Thyroid gland (tissue), 4 donors: ENCODE measurements at regions not wholly inside any gene's neighbourhood (a gene's known extent, or its start where the extent isn't known, plus 50 kb on each side); places are given as distances from the start of the nearest gene placed in this dataset.
"Not testable (repeated sequence)": the region's sequence is repeated elsewhere in the genome, so short reads cannot be mapped to it uniquely, and the experiment has no call there.

Experiments
- DNase-seq, 2 donors: peaks; one replicate each; pipeline ENCODE4 v3.0.0-alpha.2; 2019
- H3K27ac ChIP-seq, 3 donors: fragments of 200-600 bp; sonication (generic); 1 replicate in 2 of 3; 2 replicates in 1 of 3; pipeline ENCODE4 v1.5.1; 2016 to 2019; ENCODE audit warnings: mild to moderate bottlenecking in 1 of 3, moderate library complexity in 1 of 3
- H3K27me3 ChIP-seq: fragments of 200-600 bp; sonication (generic); one replicate; pipeline ENCODE4 v1.5.1; 2019
- H3K36me3 ChIP-seq, 2 donors: fragments of 200-600 bp; sonication (generic); one replicate each; pipeline ENCODE4 v1.5.1; 2016 to 2019
- H3K4me1 ChIP-seq, 2 donors: fragments of 200-600 bp; sonication (generic); one replicate each; pipeline ENCODE4 v1.5.1; 2017 to 2019
- H3K4me3 ChIP-seq, 3 donors: fragments of 200-600 bp; sonication (generic); replicated peaks in 1 of 3; 1 replicate in 2 of 3; 2 replicates in 1 of 3; pipeline ENCODE4 v1.5.1; 2016; ENCODE audit warnings: mild to moderate bottlenecking in 1 of 3
- H3K9me3 ChIP-seq: fragments of 200-600 bp; sonication (generic); one replicate; pipeline ENCODE4 v1.5.1; 2017
- CTCF ChIP-seq, 6 experiments: fragments of 200-600 bp in 3 of 6; fragments of 450-650 bp in 3 of 6; sonication (generic) in 3 of 6; IDR thresholded peaks; one replicate each; pipeline ENCODE4 v1.5.1; 2016 to 2019; ENCODE audit warnings: antibody characterized with exemption in 6 of 6, mild to moderate bottlenecking in 2 of 6, inconsistent platforms in 1 of 6, moderate library complexity in 1 of 6
- POLR2A ChIP-seq, 2 donors: fragments of 450-650 bp; IDR thresholded peaks; one replicate each; pipeline ENCODE4 v1.6.1; 2017; ENCODE audit warnings: antibody characterized with exemption in 2 of 2, mild to moderate bottlenecking in 2 of 2, moderate library complexity in 1 of 2
- WGBS, 2 donors: methylation state at CpG; one replicate each; pipeline ENCODE4 v1.1.5; 2017; 5-methylcytosine and 5-hydroxymethylcytosine counted together
- intact Hi-C: fragments of 100-400 bp; cut with DNase I; formaldehyde crosslinking; loops from one replicate; pipeline ENCODE4 v1.15.1; 2023

DNA sequence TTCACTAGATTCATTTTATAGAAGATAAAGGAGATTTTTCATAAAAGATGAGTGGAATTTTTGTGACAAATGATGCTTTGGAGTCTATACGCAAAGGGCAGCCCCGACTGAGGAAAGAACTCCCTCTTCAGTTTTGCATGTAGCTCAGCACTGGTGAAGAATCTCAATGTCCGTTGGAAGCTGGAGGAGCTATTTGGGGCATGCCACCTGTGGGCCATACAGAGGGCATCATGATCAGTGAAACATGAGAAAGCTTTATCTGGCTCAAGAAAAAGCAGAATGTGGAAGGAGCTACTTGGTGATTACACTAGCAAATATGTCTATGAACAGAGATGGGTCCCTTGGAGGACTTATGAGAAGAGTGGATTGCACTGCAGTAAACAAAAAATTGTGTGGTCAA, 1359.3 kb downstream of the REEP3 start:
- intact Hi-C loops: no loop called here
- no peak overlapping the region for H3K4me3 ChIP-seq
- H3K36me3 ChIP-seq: no peaks in the 10 kb centered on the region
- no peak overlapping the region for H3K27ac ChIP-seq
- no peaks in the 10 kb centered on the region for H3K9me3 ChIP-seq
- TF ChIP-seq POLR2A (IDR thresholded peaks at IDR 0.05) (no peak), CTCF (IDR thresholded peaks at IDR 0.05) (no peak)
- WGBS, 2 donors: 65 to 73% methylated on average over 3 of the region's 3 CpGs
- no peak for DNase-seq
- no peaks in the 10 kb centered on the region for H3K4me1 ChIP-seq
- no peaks in the 10 kb centered on the region for H3K27me3 ChIP-seq

GRCh38 chr10:64881257-64881656, 1360.1 kb downstream of the REEP3 start:
- Histone ChIP-seq H3K4me3 (no peak overlapping the region), H3K27ac (no peak overlapping the region), H3K9me3 (no peaks in the 10 kb centered on the region), H3K4me1 (no peaks in the 10 kb centered on the region), H3K27me3 (no peaks in the 10 kb centered on the region), H3K36me3 (no peaks in the 10 kb centered on the region)
- intact Hi-C loops: no loop called here
- no peak for DNase-seq
- TF ChIP-seq POLR2A (IDR thresholded peaks at IDR 0.05) (no peak), CTCF (IDR thresholded peaks at IDR 0.05) (no peak)

- DNase-seq: no peak
- TF ChIP-seq POLR2A (IDR thresholded peaks at IDR 0.05) (no peak), CTCF (IDR thresholded peaks at IDR 0.05) (no peak)
- no peak overlapping the region for H3K27ac ChIP-seq
- no peak overlapping the region for H3K4me3 ChIP-seq
- H3K9me3 ChIP-seq: no peaks in the 10 kb centered on the region
- no peaks in the 10 kb centered on the region for H3K4me1 ChIP-seq
- no peaks in the 10 kb centered on the region for H3K36me3 ChIP-seq
- intact Hi-C loops: no loop called here
- H3K27me3 ChIP-seq: no peaks in the 10 kb centered on the region
- 84 to 90% methylated on average over 1 of the region's 1 CpG for WGBS, 2 donors
Measured at GRCh38 chr10:64896582-64896981, 1375.4 kb downstream of the REEP3 start.

DNA sequence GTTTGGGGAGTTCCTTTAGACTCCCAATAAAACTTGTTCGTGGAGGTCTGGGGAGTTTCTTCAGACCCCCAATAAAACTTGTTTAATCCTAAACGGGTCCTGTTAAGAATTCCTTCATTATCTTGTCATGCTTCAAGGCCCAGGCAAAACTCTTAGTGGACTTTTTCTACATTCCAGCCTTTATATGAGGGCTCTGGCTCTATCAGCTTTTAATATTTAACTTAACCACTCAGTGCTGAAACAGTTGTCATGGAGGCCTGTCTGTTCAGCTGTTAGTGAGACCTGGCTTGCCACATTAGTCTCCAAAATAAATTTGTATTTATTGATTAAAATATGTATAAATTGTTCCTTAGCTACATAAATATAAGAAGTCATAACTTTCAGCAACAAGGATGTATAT, 1385.1 kb downstream of the REEP3 start:
- H3K36me3 ChIP-seq, H3K27ac ChIP-seq, DNase-seq, H3K27me3 ChIP-seq, H3K9me3 ChIP-seq, H3K4me1 ChIP-seq, intact Hi-C loops, H3K4me3 ChIP-seq: not testable (repeated sequence)
- 32 to 33% methylated on average over 2 of the region's 2 CpGs for WGBS, 2 donors

GRCh38 chr10:64924306-64924705, 1403.1 kb downstream of the REEP3 start:
- WGBS, 2 donors: 45 to 61% methylated on average over 19 to 21 of the region's 21 CpGs
- H3K4me1 ChIP-seq, H3K36me3 ChIP-seq, H3K27ac ChIP-seq, H3K4me3 ChIP-seq, DNase-seq, H3K9me3 ChIP-seq, H3K27me3 ChIP-seq, intact Hi-C loops: not testable (repeated sequence)

DNA sequence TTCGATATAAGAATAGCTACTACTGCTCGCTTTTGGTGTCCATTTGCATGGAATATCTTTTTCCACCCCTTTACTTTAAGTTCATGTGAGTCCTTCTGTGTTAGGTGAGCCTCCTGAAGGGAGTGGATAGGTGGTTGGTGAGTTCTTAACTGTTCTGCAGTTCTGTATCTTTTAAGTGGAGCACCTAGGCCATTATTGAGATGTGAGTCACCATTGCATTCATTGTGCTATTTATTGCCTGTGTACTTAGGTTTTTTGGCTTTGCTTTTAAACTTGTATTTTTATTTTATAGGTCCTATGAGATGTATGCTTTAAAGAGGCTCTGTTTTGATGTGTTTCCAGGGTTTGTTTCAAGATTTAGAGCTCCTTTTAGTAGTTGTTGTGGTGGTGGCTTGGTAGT, 1430.8 kb downstream of the REEP3 start:
- H3K27ac ChIP-seq: no peak overlapping the region
- no peaks in the 10 kb centered on the region for H3K36me3 ChIP-seq
- no peaks in the 10 kb centered on the region for H3K9me3 ChIP-seq
- WGBS, 2 donors: 88 to 89% methylated on average over 2 of the region's 2 CpGs
- no peaks in the 10 kb centered on the region for H3K27me3 ChIP-seq
- TF ChIP-seq CTCF (IDR thresholded peaks at IDR 0.05): no peak
- intact Hi-C loops: no loop called here
- DNase-seq: no peak
- no peaks in the 10 kb centered on the region for H3K4me1 ChIP-seq
- H3K4me3 ChIP-seq: no peak overlapping the region
